Neuronal stem cell (in vitro differentiated cells): ENCODE measurements at regions not wholly inside any gene's neighbourhood (a gene's known extent, or its start where the extent isn't known, plus 50 kb on each side); places are given as distances from the start of the nearest gene placed in this dataset.

Source experiments
- DNase-seq: peaks from one replicate; pipeline ENCODE4 v3.0.0-alpha.2; 2013; ENCODE audit warnings: low spot score
- H2AFZ ChIP-seq: one replicate; pipeline ENCODE4 v1.6.1; 2013; ENCODE audit warnings: mild to moderate bottlenecking, low read length, inconsistent platforms
- H2AK5ac ChIP-seq: 2 replicates; pipeline ENCODE4 v1.6.1; 2013; ENCODE audit warnings: low read depth, mild to moderate bottlenecking, inconsistent platforms, low read length, moderate library complexity, mixed read lengths
- H2BK120ac ChIP-seq: 2 replicates; pipeline ENCODE4 v1.6.1; 2013; ENCODE audit warnings: low read depth, mild to moderate bottlenecking, inconsistent platforms, low read length, moderate library complexity, mixed read lengths
- H2BK12ac ChIP-seq: one replicate; pipeline ENCODE4 v1.6.1; 2013; ENCODE audit warnings: low read length, inconsistent platforms
- H2BK15ac ChIP-seq: 2 replicates; pipeline ENCODE4 v1.6.1; 2013; ENCODE audit warnings: mild to moderate bottlenecking, low read length, inconsistent platforms, mixed read lengths
- H2BK5ac ChIP-seq: one replicate; pipeline ENCODE4 v1.6.1; 2013; ENCODE audit warnings: inconsistent platforms, mild to moderate bottlenecking, low read length, moderate library complexity
- H3K14ac ChIP-seq: one replicate; pipeline ENCODE4 v1.6.1; 2013; ENCODE audit warnings: low read length, inconsistent platforms
- H3K18ac ChIP-seq: 2 replicates; pipeline ENCODE4 v1.6.1; 2013; ENCODE audit warnings: low read length, inconsistent platforms
- H3K23ac ChIP-seq: 2 replicates; pipeline ENCODE4 v1.6.1; 2013; ENCODE audit warnings: low read depth, mild to moderate bottlenecking, mixed read lengths, low read length, inconsistent platforms; ENCODE audit not compliant: poor library complexity
- H3K27ac ChIP-seq: replicated peaks from 3 replicates; pipeline ENCODE4 v1.5.1; 2013; ENCODE audit warnings: low read length, inconsistent platforms
- H3K27me3 ChIP-seq, 3 experiments: 2 replicates each; pipeline ENCODE4 v1.6.1; 2013; ENCODE audit warnings: low read length in 3 of 3, mild to moderate bottlenecking in 2 of 3, inconsistent platforms in 1 of 3, low read depth in 1 of 3, mixed read lengths in 1 of 3, moderate library complexity in 1 of 3; ENCODE audit not compliant: control insufficient read depth in 3 of 3, insufficient read depth in 3 of 3
- H3K36me3 ChIP-seq, 2 donors: replicated peaks in 1 of 2; 2 replicates each; pipeline ENCODE4 v1.6.1; 2013; ENCODE audit warnings: low read length in 2 of 2; ENCODE audit not compliant: control insufficient read depth in 2 of 2, insufficient read depth in 2 of 2
- H3K4ac ChIP-seq: 2 replicates; pipeline ENCODE4 v1.6.1; 2013; ENCODE audit warnings: inconsistent platforms, mild to moderate bottlenecking, low read length, moderate library complexity
- H3K4me1 ChIP-seq, 2 donors: 1 replicate in 1 of 2; 2 replicates in 1 of 2; pipeline ENCODE4 v1.6.1; 2013; ENCODE audit warnings: low read length in 2 of 2, low read depth in 1 of 2; ENCODE audit not compliant: control insufficient read depth in 2 of 2, insufficient read depth in 1 of 2
- H3K4me2 ChIP-seq: one replicate; pipeline ENCODE4 v1.6.1; 2013; ENCODE audit warnings: mild to moderate bottlenecking, low read length, inconsistent platforms; ENCODE audit not compliant: insufficient read depth, poor library complexity, severe bottlenecking
- H3K4me3 ChIP-seq, 2 donors: 2 replicates each; pipeline ENCODE4 v1.5.1; 2013; ENCODE audit warnings: low read length in 2 of 2, mild to moderate bottlenecking in 2 of 2, inconsistent platforms in 1 of 2, moderate library complexity in 1 of 2
- H3K79me1 ChIP-seq: one replicate; pipeline ENCODE4 v1.6.1; 2013; ENCODE audit warnings: low read depth, mild to moderate bottlenecking, inconsistent platforms, low read length, moderate library complexity
- H3K9ac ChIP-seq: one replicate; pipeline ENCODE4 v1.6.1; 2013; ENCODE audit warnings: mild to moderate bottlenecking, low read depth, low read length, inconsistent platforms; ENCODE audit not compliant: poor library complexity
- H3K9me3 ChIP-seq, 2 donors: replicated peaks in 1 of 2; 2 replicates each; pipeline versions ENCODE3 to v1.6.1; 2013; ENCODE audit warnings: low read length in 2 of 2, mild to moderate bottlenecking in 2 of 2, inconsistent platforms in 1 of 2, low read depth in 1 of 2, mixed read lengths in 1 of 2, moderate library complexity in 1 of 2; ENCODE audit not compliant: control insufficient read depth in 2 of 2, insufficient read depth in 1 of 2
- H4K8ac ChIP-seq: one replicate; pipeline ENCODE4 v1.6.1; 2013; ENCODE audit warnings: low read depth, mild to moderate bottlenecking, inconsistent platforms, low read length, moderate library complexity
- H4K91ac ChIP-seq: one replicate; pipeline ENCODE4 v1.6.1; 2013; ENCODE audit warnings: low read length, low read depth, mild to moderate bottlenecking, inconsistent platforms; ENCODE audit not compliant: poor library complexity
- WGBS, 2 donors: extraction: QIAGEN DNeasy Blood & Tissue Kit; methylation state at CpG; one replicate each; pipeline ENCODE4 v1.1.7; 2013; ENCODE audit warnings: missing lambda C conversion rate in 2 of 2, mixed read lengths in 1 of 2; ENCODE audit not compliant: insufficient read length in 2 of 2, insufficient replicate concordance in 1 of 2; ENCODE audit errors: extremely low coverage in 2 of 2; 5-methylcytosine and 5-hydroxymethylcytosine counted together

GRCh38 chr22:34116126-34116525 lies 195.8 kb upstream of the LARGE1 start:
- no peaks in the 10 kb centered on the region for H3K9me3 ChIP-seq
- no peak for DNase-seq
- no peak overlapping the region for H3K14ac ChIP-seq
- no peak overlapping the region for H3K4me2 ChIP-seq
- no peak overlapping the region for H2BK12ac ChIP-seq
- H3K79me1 ChIP-seq = no peaks in the 10 kb centered on the region
- no peak overlapping the region for H4K8ac ChIP-seq
- no peaks in the 10 kb centered on the region for H3K36me3 ChIP-seq
- no peak overlapping the region for H2BK15ac ChIP-seq
- H3K23ac ChIP-seq = no peak overlapping the region
- no peak overlapping the region for H3K4ac ChIP-seq
- no peak overlapping the region for H2BK120ac ChIP-seq
- H3K4me3 ChIP-seq = no peak overlapping the region
- no peak overlapping the region for H2BK5ac ChIP-seq
- H3K18ac ChIP-seq = no peak overlapping the region
- H3K4me1 ChIP-seq = no peaks in the 10 kb centered on the region
- no peak overlapping the region for H3K27ac ChIP-seq
- no peak overlapping the region for H4K91ac ChIP-seq
- H2AFZ ChIP-seq = no peak overlapping the region
- H2AK5ac ChIP-seq = no peak overlapping the region
- H3K27me3 ChIP-seq = no peaks in the 10 kb centered on the region
- no peak overlapping the region for H3K9ac ChIP-seq

- H3K27ac ChIP-seq = no peak overlapping the region
- H3K18ac ChIP-seq = no peak overlapping the region
- H3K27me3 ChIP-seq = no peaks in the 10 kb centered on the region
- H2AFZ ChIP-seq = no peak overlapping the region
- no peak overlapping the region for H2BK120ac ChIP-seq
- H3K4me1 ChIP-seq = no peaks in the 10 kb centered on the region
- no peak overlapping the region for H2BK15ac ChIP-seq
- no peak overlapping the region for H2BK12ac ChIP-seq
- H3K79me1 ChIP-seq = no peaks in the 10 kb centered on the region
- no peak overlapping the region for H2AK5ac ChIP-seq
- no peak for DNase-seq
- no peak overlapping the region for H2BK5ac ChIP-seq
- H4K91ac ChIP-seq = no peak overlapping the region
- no peaks in the 10 kb centered on the region for H3K9me3 ChIP-seq
- H3K4ac ChIP-seq = no peak overlapping the region
- H3K4me3 ChIP-seq = no peak overlapping the region
- no peaks in the 10 kb centered on the region for H3K36me3 ChIP-seq
- H3K23ac ChIP-seq = no peak overlapping the region
- no peak overlapping the region for H3K14ac ChIP-seq
- no peak overlapping the region for H3K4me2 ChIP-seq
- H4K8ac ChIP-seq = no peak overlapping the region
- H3K9ac ChIP-seq = no peak overlapping the region
- no CpG with 5 or more reads among the region's 1 CpG for WGBS, 2 donors
These were observed 201.8 kb upstream of the LARGE1 start for GRCh38 chr22:34122042-34122441.

GRCh38 chr22:34129691-34130486 lies 209.6 kb upstream of the LARGE1 start:
- no peak overlapping the region for H3K14ac ChIP-seq
- no peak overlapping the region for H4K8ac ChIP-seq
- H2BK120ac ChIP-seq = no peak overlapping the region

GRCh38 chr22:34135749-34136148 lies 215.5 kb upstream of the LARGE1 start:
- no peak overlapping the region for H3K4ac ChIP-seq
- H3K23ac ChIP-seq = no peak overlapping the region
- no peak for DNase-seq
- no peaks in the 10 kb centered on the region for H3K4me1 ChIP-seq
- no peaks in the 10 kb centered on the region for H3K9me3 ChIP-seq
- no peak overlapping the region for H4K91ac ChIP-seq
- H2BK15ac ChIP-seq = no peak overlapping the region
- no peak overlapping the region for H4K8ac ChIP-seq
- no peak overlapping the region for H3K14ac ChIP-seq
- H2AK5ac ChIP-seq = no peak overlapping the region
- no peaks in the 10 kb centered on the region for H3K36me3 ChIP-seq
- H3K18ac ChIP-seq = no peak overlapping the region
- peaks cover 2% of the 10 kb centered on the region for H3K79me1 ChIP-seq
- H2BK5ac ChIP-seq = no peak overlapping the region
- no peak overlapping the region for H2BK120ac ChIP-seq
- no peak overlapping the region for H3K9ac ChIP-seq
- no peak overlapping the region for H2BK12ac ChIP-seq
- no peaks in the 10 kb centered on the region for H3K27me3 ChIP-seq
- H2AFZ ChIP-seq = no peak overlapping the region
- H3K4me2 ChIP-seq = no peak overlapping the region
- no CpG with 5 or more reads among the region's 7 CpGs for WGBS, 2 donors
- no peak overlapping the region for H3K27ac ChIP-seq
- no peak overlapping the region for H3K4me3 ChIP-seq

More at GRCh38 chr22:34129691-34130486, 209.6 kb upstream of the LARGE1 start:
- no peak overlapping the region for H3K9ac ChIP-seq
- no peaks in the 10 kb centered on the region for H3K4me1 ChIP-seq
- H2AK5ac ChIP-seq = no peak overlapping the region
- no peak overlapping the region for H2BK12ac ChIP-seq
- no peak overlapping the region for H4K91ac ChIP-seq
- peaks cover 2% of the 10 kb centered on the region for H3K79me1 ChIP-seq
- H2BK15ac ChIP-seq = no peak overlapping the region
- no peak overlapping the region for H2AFZ ChIP-seq
- no peaks in the 10 kb centered on the region for H3K27me3 ChIP-seq
- no peaks in the 10 kb centered on the region for H3K9me3 ChIP-seq
- no CpG with 5 or more reads among the region's 4 CpGs for WGBS, 2 donors
- no peak overlapping the region for H3K4ac ChIP-seq
- no peak overlapping the region for H3K4me2 ChIP-seq
- no peak for DNase-seq
- H3K36me3 ChIP-seq = no peaks in the 10 kb centered on the region
- no peak overlapping the region for H3K27ac ChIP-seq
- H2BK5ac ChIP-seq = no peak overlapping the region
- no peak overlapping the region for H3K4me3 ChIP-seq
- no peak overlapping the region for H3K23ac ChIP-seq
- H3K18ac ChIP-seq = no peak overlapping the region
